ENCODE measurements at regions not wholly inside any gene's neighbourhood (a gene's known extent, or its start where the extent isn't known, plus 50 kb on each side); places are given as distances from the start of the nearest gene placed in this dataset.

- TF ChIP-seq POLR2A (IDR thresholded peaks at IDR 0.05), result no peak
- TF ChIP-seq CTCF (IDR thresholded peaks at IDR 0.05), result no peak
Observed at GRCh38 chr3:76111808-76112207, 326.5 kb upstream of the ZNF717 start.
